ENCODE measurements at regions not wholly inside any gene's neighbourhood (a gene's known extent, or its start where the extent isn't known, plus 50 kb on each side); places are given as distances from the start of the nearest gene placed in this dataset.

DNA sequence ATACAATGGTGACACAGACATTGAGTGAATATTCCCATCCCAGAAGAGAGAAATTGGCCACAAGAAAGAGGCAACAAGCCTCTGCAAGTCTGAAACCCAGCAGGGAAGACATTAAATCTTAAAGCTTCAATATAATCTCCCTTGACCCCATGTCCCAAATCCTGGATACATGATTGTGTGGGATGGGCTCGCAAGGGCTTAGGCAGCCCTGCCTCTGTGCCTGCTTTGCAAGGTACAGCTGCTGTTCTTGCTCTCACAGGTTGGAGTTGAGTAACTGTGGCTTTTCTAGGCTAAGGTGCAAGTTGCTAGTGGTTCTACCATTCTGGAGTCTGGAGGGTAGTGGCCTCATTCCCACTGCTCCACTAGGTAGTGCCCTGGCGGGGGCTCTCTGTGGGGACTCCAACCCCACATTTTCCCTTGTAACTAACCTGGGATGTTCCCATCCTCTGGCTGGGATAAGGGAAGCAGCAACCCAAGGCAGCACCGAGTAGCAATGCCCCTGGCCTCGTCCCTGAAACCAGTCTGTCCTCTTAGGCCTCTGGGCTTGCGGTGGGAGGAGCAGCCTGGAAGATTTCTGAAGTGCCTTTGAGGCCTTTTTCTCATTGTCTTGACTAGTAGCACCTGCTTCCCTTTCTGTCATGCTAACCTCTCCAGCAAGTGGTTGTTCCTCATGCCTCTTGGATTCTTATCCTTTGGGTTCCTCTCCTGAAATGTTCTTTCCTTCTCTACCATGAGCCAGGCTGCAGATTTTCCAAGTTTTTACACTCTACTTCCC, 90.0 kb downstream of the FAM174B start:
- DNase-seq (ENCODE audit: low read depth, low spot score): no peak

GRCh38 chr15:92561754-92562153, 93.8 kb downstream of the FAM174B start:
- DNase-seq (ENCODE audit: low read depth, low spot score): no peak

DNA sequence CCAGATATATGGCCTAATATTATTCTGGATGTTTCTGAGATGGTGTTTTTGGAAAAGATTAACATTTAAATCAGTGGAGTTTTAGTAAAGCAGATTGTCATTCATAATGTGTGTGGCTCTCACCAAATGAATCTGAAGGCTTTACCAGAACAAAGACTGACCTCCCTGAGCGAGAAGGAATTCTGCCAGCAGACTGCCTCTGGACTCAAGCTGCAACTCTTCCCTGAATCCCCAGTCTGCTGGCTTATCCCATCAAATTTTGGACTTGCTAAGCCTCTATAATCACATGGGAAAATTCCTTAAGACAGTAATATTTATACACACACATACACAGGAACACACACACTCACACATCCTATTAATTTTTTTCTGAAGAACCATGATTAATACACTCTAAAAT, 102.3 kb downstream of the FAM174B start:
- DNase-seq (ENCODE audit: low read depth, low spot score): no peak

DNA sequence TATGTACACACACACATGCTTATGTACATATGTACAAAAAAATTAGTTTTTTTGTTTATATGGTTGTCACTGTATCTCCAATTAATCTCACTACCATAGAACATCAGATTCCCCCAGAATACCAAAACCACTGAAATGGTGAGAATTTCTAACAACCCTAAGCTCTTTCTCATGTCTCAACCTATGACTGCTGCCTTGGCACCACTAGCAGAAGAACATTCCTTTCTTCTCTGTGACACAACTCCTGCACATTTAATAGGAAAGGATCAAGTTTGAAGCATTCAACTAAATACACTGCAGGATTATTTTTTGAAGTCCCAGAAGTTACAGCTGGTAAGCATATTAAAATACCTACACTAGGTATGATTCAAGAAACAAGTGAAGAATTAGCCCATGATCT, 109.6 kb downstream of the FAM174B start:
- DNase-seq (ENCODE audit: low read depth, low spot score): peak; percentile 62

- DNase-seq (ENCODE audit: low read depth, low spot score): peak; percentile 68
These were observed 114.0 kb downstream of the FAM174B start for GRCh38 chr15:92541291-92542200.

DNA sequence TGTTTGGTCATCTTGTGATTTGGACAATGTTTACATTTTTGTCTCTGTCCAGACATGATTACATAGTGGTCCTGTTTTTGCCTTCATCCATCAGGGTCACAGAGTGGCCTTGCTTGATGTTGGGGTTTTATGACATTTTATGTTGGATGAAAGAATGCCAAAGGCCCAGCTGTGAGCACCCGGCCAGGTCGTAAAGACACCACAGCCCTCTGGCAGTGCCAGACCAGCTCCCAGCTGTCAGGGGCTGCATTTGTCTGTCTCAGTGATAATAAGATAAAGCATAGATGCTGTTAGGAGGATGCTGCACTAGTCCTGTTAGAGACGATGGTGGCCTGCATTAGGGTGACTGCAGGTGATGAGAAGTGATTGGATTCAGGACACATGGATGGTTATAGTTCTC, 117.5 kb downstream of the FAM174B start:
- DNase-seq (ENCODE audit: low read depth, low spot score): no peak

DNA sequence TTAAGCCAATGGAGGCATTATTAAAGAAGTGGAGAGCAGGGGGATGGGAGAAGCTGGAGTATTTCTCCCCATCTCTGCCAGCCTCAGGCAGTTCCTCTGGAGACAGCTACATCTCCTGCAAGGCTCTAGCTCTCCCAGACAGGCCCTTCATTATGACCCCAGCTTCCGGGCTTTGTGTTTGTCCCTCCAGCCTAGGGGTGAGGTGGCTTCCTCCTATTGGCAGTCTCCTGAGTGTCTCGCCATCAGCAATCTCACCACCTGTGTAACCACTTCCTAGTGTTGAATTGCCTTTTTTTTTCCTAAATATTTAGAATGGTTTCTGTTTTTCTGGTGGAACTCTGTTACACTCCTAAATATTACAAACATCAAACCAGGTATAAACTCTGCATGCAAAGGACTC, 122.3 kb downstream of the FAM174B start:
- DNase-seq (ENCODE audit: low read depth, low spot score): no peak

DNA sequence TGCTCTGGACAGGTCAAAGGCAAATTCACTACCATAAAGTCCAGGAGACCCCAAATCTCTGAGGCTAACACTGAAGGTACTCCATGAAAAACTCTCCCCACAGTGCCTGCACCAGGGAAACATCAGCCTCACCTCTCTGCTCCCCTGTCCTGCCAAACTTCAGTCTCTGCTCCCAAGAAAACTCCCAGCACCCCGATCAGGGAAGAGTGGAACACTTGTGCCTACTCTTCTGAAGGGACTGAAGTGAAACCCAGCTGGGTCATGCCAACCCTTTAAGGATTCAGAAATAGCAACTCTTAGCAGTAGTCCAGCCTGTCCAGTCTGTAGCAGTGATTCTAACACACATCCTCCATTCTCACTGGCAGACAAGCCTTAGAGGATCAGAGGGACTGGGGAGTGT, 124.2 kb downstream of the FAM174B start:
- DNase-seq (ENCODE audit: low read depth, low spot score): no peak

DNA sequence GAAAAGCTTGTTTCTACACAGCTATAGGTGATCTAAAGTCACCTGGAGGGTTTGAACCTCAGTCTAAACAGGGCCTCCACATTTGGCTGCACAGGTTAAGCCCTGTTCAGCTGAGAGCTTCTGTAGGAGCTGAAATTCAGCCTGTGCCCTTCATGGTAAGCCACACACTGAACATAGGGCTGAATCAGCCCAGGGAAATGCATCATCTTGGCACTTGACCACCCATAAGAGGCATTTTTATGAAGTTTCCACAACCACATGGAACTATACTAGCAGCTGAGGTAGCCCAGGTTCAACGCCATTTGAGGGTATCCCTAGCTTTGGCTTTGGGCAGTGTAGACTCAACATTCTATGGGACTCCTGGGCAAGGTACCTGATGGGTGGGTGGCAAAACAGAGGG, 126.8 kb downstream of the FAM174B start:
- DNase-seq (ENCODE audit: low read depth, low spot score): peak; percentile 23

DNA sequence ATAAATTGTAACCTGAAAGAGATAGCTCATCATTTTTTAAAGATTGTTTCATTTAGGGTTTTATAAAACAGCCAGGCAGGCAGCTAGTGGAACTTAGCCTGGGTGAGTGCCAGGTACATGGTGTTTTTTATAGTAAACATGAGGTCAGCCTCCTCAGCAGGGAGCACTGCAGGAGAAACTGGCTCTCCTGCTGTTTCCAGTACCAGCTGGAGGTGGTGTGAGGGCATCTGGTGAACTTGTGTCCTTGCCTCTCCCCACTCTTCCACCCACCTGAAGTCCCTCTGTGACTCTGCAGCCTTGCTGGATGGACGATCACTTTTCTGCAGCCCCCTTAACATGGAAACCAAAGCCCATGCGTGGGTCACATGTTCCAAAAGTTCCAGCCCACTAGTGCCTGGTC, 128.4 kb downstream of the FAM174B start:
- DNase-seq (ENCODE audit: low read depth, low spot score): peak; percentile 80

GRCh38 chr15:92525758-92526245, 129.8 kb downstream of the FAM174B start:
- DNase-seq (ENCODE audit: low read depth, low spot score): no peak

GRCh38 chr15:92524874-92525565, 130.6 kb downstream of the FAM174B start:
- DNase-seq (ENCODE audit: low read depth, low spot score): no peak

DNA sequence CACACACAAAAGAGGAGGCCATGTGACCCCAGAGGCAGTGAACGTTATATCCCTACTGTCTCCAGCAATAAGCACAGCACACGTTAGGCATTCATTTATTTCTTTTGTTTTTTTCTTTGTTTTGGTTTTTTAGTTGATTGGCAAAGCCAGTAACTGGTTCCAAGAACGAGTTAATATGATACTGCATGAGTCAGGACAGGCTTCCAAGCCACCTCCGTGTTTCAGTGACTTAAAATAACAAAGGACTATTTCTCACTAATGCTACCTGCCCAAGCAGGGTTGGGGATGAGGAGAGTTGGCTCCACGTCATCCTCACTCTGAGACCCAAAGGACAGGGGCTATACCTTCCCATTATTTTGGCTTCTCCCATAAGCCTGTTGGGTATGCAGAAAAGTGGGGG, 130.5 kb downstream of the ST8SIA2 start:
- no peak for DNase-seq (ENCODE audit: low read depth, low spot score)

- DNase-seq (ENCODE audit: low read depth, low spot score): no peak
These were observed 129.5 kb downstream of the ST8SIA2 start for GRCh38 chr15:92523176-92523575.

GRCh38 chr15:92521624-92522008, 127.9 kb downstream of the ST8SIA2 start:
- DNase-seq (ENCODE audit: low read depth, low spot score): peak; percentile 91

- no peak for DNase-seq (ENCODE audit: low read depth, low spot score)
These were observed 127.4 kb downstream of the ST8SIA2 start for GRCh38 chr15:92520914-92521623.

DNA sequence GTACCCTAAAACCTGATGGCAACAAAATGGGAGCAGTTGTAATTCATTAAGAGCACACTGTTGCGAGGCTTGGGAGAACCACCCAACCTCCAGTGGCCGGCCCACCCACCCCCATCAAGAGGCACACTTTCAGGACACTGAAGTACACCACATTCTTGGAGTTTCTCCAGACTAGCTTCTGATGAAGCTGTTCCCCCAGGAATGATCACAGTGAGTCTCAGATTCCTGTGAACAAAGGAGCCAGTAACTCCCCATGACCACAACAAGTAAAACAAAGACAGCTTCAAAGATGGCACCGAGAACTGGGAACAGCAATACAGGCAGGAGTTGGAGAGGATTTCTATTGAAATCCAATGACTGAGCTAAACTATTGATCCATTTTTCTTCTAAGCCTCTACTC, 126.0 kb downstream of the ST8SIA2 start:
- peak; percentile 89 for DNase-seq (ENCODE audit: low read depth, low spot score)
